H9 (cell line): ENCODE measurements at regions not wholly inside any gene's neighbourhood (a gene's known extent, or its start where the extent isn't known, plus 50 kb on each side); places are given as distances from the start of the nearest gene placed in this dataset.

ENCODE experiments used
- DNase-seq: peaks from one replicate; pipeline ENCODE4 v3.0.0-alpha.2; 2017
- H2AFZ ChIP-seq: one replicate; pipeline ENCODE4 v1.6.1; 2013; ENCODE audit warnings: mild to moderate bottlenecking, low read length, control low read depth, moderate library complexity
- H2AK5ac ChIP-seq: 2 replicates; pipeline ENCODE4 v1.6.1; 2013; ENCODE audit warnings: low read length, control low read depth, mixed read lengths; ENCODE audit not compliant: insufficient read length
- H2BK120ac ChIP-seq: one replicate; pipeline ENCODE4 v1.6.1; 2013; ENCODE audit warnings: low read depth, mild to moderate bottlenecking, low read length, control low read depth, inconsistent platforms; ENCODE audit not compliant: poor library complexity, severe bottlenecking
- H2BK12ac ChIP-seq: 2 replicates; pipeline ENCODE4 v1.6.1; 2013; ENCODE audit warnings: low read length, control low read depth, mixed read lengths, low read depth; ENCODE audit not compliant: insufficient read length
- H2BK15ac ChIP-seq: 2 replicates; pipeline ENCODE4 v1.6.1; 2013; ENCODE audit warnings: low read depth, low read length, control low read depth
- H2BK20ac ChIP-seq: one replicate; pipeline ENCODE4 v1.6.1; 2013; ENCODE audit warnings: low read depth, mild to moderate bottlenecking, low read length, control low read depth, inconsistent platforms; ENCODE audit not compliant: poor library complexity, severe bottlenecking
- H2BK5ac ChIP-seq: 2 replicates; pipeline ENCODE4 v1.6.1; 2013; ENCODE audit warnings: low read length, control low read depth, mixed read lengths; ENCODE audit not compliant: insufficient read length
- H3K14ac ChIP-seq: 2 replicates; pipeline ENCODE4 v1.6.1; 2013; ENCODE audit warnings: low read length, control low read depth; ENCODE audit not compliant: insufficient read depth
- H3K18ac ChIP-seq: 2 replicates; pipeline ENCODE4 v1.6.1; 2013; ENCODE audit warnings: low read depth, mild to moderate bottlenecking, mixed read lengths, low read length, control low read depth; ENCODE audit not compliant: insufficient read length
- H3K23ac ChIP-seq: 2 replicates; pipeline ENCODE4 v1.6.1; 2013; ENCODE audit warnings: low read length, control low read depth, mixed read lengths, low read depth; ENCODE audit not compliant: insufficient read length
- H3K23me2 ChIP-seq: 2 replicates; pipeline ENCODE4 v1.6.1; 2013; ENCODE audit warnings: low read depth, mild to moderate bottlenecking, mixed read lengths, low read length, control low read depth; ENCODE audit not compliant: insufficient read length, poor library complexity, severe bottlenecking
- H3K27ac ChIP-seq: 2 replicates; pipeline ENCODE4 v1.5.1; 2013; ENCODE audit warnings: low read length, control low read depth, mixed read lengths, low read depth; ENCODE audit not compliant: insufficient read length
- H3K27me3 ChIP-seq: 2 replicates; pipeline ENCODE4 v1.6.1; 2013; ENCODE audit warnings: low read length, control low read depth, inconsistent platforms; ENCODE audit not compliant: insufficient read depth
- H3K4ac ChIP-seq: 2 replicates; pipeline ENCODE4 v1.6.1; 2013; ENCODE audit warnings: low read depth, mild to moderate bottlenecking, control low read depth, inconsistent platforms, low read length, moderate library complexity
- H3K4me1 ChIP-seq: 2 replicates; pipeline ENCODE4 v1.6.1; 2013; ENCODE audit warnings: low read length, control low read depth, inconsistent platforms; ENCODE audit not compliant: insufficient read depth
- H3K4me2 ChIP-seq: 2 replicates; pipeline ENCODE4 v1.6.1; 2013; ENCODE audit warnings: low read length, control low read depth, mixed read lengths; ENCODE audit not compliant: insufficient read length, insufficient read depth
- H3K56ac ChIP-seq: 2 replicates; pipeline ENCODE4 v1.6.1; 2013; ENCODE audit warnings: low read depth, mild to moderate bottlenecking, mixed read lengths, low read length, control low read depth; ENCODE audit not compliant: insufficient read length
- H3K79me1 ChIP-seq: 2 replicates; pipeline ENCODE4 v1.6.1; 2013; ENCODE audit warnings: low read depth, mild to moderate bottlenecking, moderate library complexity, low read length, control low read depth, inconsistent platforms; ENCODE audit not compliant: insufficient read depth, poor library complexity, severe bottlenecking
- H3K79me2 ChIP-seq: 2 replicates; pipeline ENCODE4 v1.6.1; 2013; ENCODE audit warnings: low read length, control low read depth, inconsistent platforms; ENCODE audit not compliant: insufficient read depth
- H3K9ac ChIP-seq: 2 replicates; pipeline ENCODE4 v1.6.1; 2013; ENCODE audit warnings: low read length, control low read depth, mixed read lengths; ENCODE audit not compliant: insufficient read length; ENCODE audit errors: extremely low read depth
- H3K9me3 ChIP-seq: one replicate; pipeline ENCODE4 v1.6.1; 2013; ENCODE audit warnings: low read depth, low read length, inconsistent platforms; ENCODE audit not compliant: control insufficient read depth
- H3T11ph ChIP-seq: one replicate; pipeline ENCODE4 v1.6.1; 2013; ENCODE audit warnings: mild to moderate bottlenecking, low read length, control low read depth, inconsistent platforms
- H4K20me1 ChIP-seq: one replicate; pipeline ENCODE4 v1.6.1; 2013; ENCODE audit not compliant: control insufficient read depth, insufficient read length, insufficient read depth
- H4K5ac ChIP-seq: 2 replicates; pipeline ENCODE4 v1.6.1; 2013; ENCODE audit warnings: low read depth, mild to moderate bottlenecking, mixed read lengths, low read length, control low read depth; ENCODE audit not compliant: insufficient read length
- H4K8ac ChIP-seq: replicated peaks from 2 replicates; pipeline ENCODE4 v1.6.1; 2013; ENCODE audit warnings: low read length, control low read depth, mixed read lengths, low read depth; ENCODE audit not compliant: insufficient read length
- H4K91ac ChIP-seq: 2 replicates; pipeline ENCODE4 v1.6.1; 2013; ENCODE audit warnings: low read depth, mild to moderate bottlenecking, moderate library complexity, mixed read lengths, low read length, control low read depth; ENCODE audit not compliant: insufficient read length
- H3K27ac Mint-ChIP-seq, 3 experiments: 2 replicates in 2 of 3; 3 replicates in 1 of 3; pipeline ENCODE4 v1.8.0; 2020 to 2021; ENCODE audit warnings: mixed read lengths in 3 of 3, mild to moderate bottlenecking in 1 of 3, moderate library complexity in 1 of 3
- H3K27me3 Mint-ChIP-seq: 2 replicates; pipeline ENCODE4 v1.8.0; 2021; ENCODE audit warnings: low read depth, mild to moderate bottlenecking, moderate library complexity, mixed read lengths
- H3K36me3 Mint-ChIP-seq, 3 experiments: 2 replicates in 2 of 3; 3 replicates in 1 of 3; pipeline ENCODE4 v1.8.0; 2020 to 2021; ENCODE audit warnings: low read depth in 3 of 3, mixed read lengths in 3 of 3; ENCODE audit not compliant: insufficient read depth in 1 of 3
- H3K4me1 Mint-ChIP-seq, 2 experiments: 2 replicates each; pipeline ENCODE4 v1.8.0; 2020; ENCODE audit warnings: mixed read lengths in 2 of 2
- H3K4me3 Mint-ChIP-seq, 2 experiments: 2 replicates in 1 of 2; 3 replicates in 1 of 2; pipeline ENCODE4 v1.8.0; 2020 to 2021; ENCODE audit warnings: mild to moderate bottlenecking in 2 of 2, mixed read lengths in 2 of 2, moderate library complexity in 1 of 2
- H3K9me3 Mint-ChIP-seq, 2 experiments: 2 replicates in 1 of 2; 3 replicates in 1 of 2; pipeline ENCODE4 v1.8.0; 2020; ENCODE audit warnings: mild to moderate bottlenecking in 2 of 2, mixed read lengths in 2 of 2, moderate library complexity in 1 of 2
- WGBS: extraction: QIAGEN DNeasy Blood & Tissue Kit; methylation state at CpG from one replicate; pipeline ENCODE4 v1.1.7; 2013; ENCODE audit warnings: missing lambda C conversion rate, low lambda C conversion rate, mixed read lengths; ENCODE audit not compliant: insufficient read length; ENCODE audit errors: extremely low coverage; 5-methylcytosine and 5-hydroxymethylcytosine counted together
- TF ChIP-seq, protein P1 (sequence below): fragments of 200-600 bp; sonication (generic); conservative IDR thresholded peaks from 3 replicates; pipeline ENCODE4 v1.8.0; 2021; ENCODE audit warnings: antibody characterized with exemption, mild to moderate bottlenecking

- H3K23me2 ChIP-seq, result no peaks in the 10 kb centered on the region
- H4K20me1 ChIP-seq, result no peaks in the 10 kb centered on the region
- H2AK5ac ChIP-seq, result no peak overlapping the region
- no peak overlapping the region for H2AFZ ChIP-seq
- H3K4me1 ChIP-seq, result no peaks in the 10 kb centered on the region
- Mint-ChIP-seq H3K27ac (no peak overlapping the region), H3K4me1 (peaks cover 8 to 12% of the 10 kb centered on the region in 2 experiments), H3K9me3 (no peaks in the 10 kb centered on the region), H3K4me3 (no peak overlapping the region), H3K27me3 (no peaks in the 10 kb centered on the region), H3K36me3 (no peaks in the 10 kb centered on the region; a peak in 1 of 7 replicates)
- no peak overlapping the region for H3K56ac ChIP-seq
- no peak overlapping the region for H3K4ac ChIP-seq
- H2BK120ac ChIP-seq, result no peak overlapping the region
- H2BK5ac ChIP-seq, result no peak overlapping the region
- H2BK15ac ChIP-seq, result no peak overlapping the region
- H4K5ac ChIP-seq, result no peak overlapping the region
- no peak overlapping the region for H3K23ac ChIP-seq
- H2BK12ac ChIP-seq, result no peak overlapping the region
- H3K27me3 ChIP-seq, result no peaks in the 10 kb centered on the region
- H3K18ac ChIP-seq, result no peak overlapping the region
- TF ChIP-seq, protein P1, sequence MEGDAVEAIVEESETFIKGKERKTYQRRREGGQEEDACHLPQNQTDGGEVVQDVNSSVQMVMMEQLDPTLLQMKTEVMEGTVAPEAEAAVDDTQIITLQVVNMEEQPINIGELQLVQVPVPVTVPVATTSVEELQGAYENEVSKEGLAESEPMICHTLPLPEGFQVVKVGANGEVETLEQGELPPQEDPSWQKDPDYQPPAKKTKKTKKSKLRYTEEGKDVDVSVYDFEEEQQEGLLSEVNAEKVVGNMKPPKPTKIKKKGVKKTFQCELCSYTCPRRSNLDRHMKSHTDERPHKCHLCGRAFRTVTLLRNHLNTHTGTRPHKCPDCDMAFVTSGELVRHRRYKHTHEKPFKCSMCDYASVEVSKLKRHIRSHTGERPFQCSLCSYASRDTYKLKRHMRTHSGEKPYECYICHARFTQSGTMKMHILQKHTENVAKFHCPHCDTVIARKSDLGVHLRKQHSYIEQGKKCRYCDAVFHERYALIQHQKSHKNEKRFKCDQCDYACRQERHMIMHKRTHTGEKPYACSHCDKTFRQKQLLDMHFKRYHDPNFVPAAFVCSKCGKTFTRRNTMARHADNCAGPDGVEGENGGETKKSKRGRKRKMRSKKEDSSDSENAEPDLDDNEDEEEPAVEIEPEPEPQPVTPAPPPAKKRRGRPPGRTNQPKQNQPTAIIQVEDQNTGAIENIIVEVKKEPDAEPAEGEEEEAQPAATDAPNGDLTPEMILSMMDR, result no peak
- H2BK20ac ChIP-seq, result no peak overlapping the region
- H4K8ac ChIP-seq, result no peak overlapping the region
- H3K4me2 ChIP-seq, result no peak overlapping the region
- WGBS, result no CpG with 5 or more reads among the region's 7 CpGs
- no peak overlapping the region for H3K14ac ChIP-seq
- H3K9ac ChIP-seq, result no peak overlapping the region
- H3K27ac ChIP-seq, result no peak overlapping the region
- no peak overlapping the region for H3T11ph ChIP-seq
- H3K79me2 ChIP-seq, result no peaks in the 10 kb centered on the region
- H3K79me1 ChIP-seq, result no peaks in the 10 kb centered on the region
- no peaks in the 10 kb centered on the region for H3K9me3 ChIP-seq
- no peak overlapping the region for H4K91ac ChIP-seq
- peak; percentile 12 for DNase-seq
Observed at GRCh38 chr2:109710505-109711229, 83.4 kb upstream of the RGPD5 start.
